ENCODE measurements at regions not wholly inside any gene's neighbourhood (a gene's known extent, or its start where the extent isn't known, plus 50 kb on each side); places are given as distances from the start of the nearest gene placed in this dataset.
"Not testable (repeated sequence)": the region's sequence is repeated elsewhere in the genome, so short reads cannot be mapped to it uniquely, and the experiment has no call there.

GRCh38 chr3:24687671-24688070 lies 193.0 kb upstream of the THRB start:
- DNase-seq (ENCODE audit: low read depth in 2 of 2): no peak

- no peak for DNase-seq (ENCODE audit: low read depth in 2 of 2)
Measured at GRCh38 chr3:24688446-24689148, 193.9 kb upstream of the THRB start.

GRCh38 chr3:24689353-24689752 lies 194.7 kb upstream of the THRB start:
- no peak for DNase-seq (ENCODE audit: low read depth in 2 of 2)

DNA sequence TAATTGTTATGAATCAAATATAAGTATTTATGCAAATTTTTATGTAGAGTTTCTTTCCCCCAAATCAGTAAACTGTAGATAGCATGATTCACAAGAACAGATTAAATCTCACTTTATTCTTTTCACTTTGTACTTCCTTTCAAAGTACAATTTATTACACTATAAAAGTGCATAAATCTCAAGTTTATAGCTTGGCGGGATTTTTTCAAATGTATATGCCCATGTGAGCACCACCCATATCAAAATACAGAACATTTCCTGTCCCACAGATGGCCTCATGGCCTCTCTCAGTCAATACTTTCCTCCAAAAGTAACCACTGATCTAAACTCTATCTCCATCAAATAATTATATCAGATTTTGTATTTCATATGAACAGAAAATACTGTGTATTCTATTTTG lies 196.1 kb upstream of the THRB start:
- DNase-seq (ENCODE audit: low read depth in 2 of 2): no peak

- DNase-seq (ENCODE audit: low read depth in 2 of 2): not testable (repeated sequence)
Measured at GRCh38 chr3:24699078-24699477, 204.4 kb upstream of the THRB start.

DNA sequence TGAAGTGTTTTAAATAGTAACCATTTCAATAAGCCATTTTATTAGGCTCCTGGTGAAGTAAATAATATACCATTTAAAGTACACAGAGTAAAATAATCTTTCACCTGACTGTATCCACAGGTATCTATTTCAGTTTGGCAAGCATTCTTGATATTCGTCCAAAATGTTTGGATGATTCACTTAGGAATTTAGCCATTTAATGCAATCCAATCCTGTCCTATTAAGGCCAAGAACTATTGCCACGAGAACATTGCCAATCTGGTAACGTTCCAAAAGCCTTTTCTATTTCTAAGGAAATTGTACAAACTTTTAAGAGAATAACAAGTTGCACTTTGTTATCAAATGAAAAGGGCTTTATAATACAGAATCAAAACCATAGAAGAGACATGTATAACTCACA lies 209.8 kb upstream of the THRB start:
- no peak for DNase-seq (ENCODE audit: low read depth in 2 of 2)

DNA sequence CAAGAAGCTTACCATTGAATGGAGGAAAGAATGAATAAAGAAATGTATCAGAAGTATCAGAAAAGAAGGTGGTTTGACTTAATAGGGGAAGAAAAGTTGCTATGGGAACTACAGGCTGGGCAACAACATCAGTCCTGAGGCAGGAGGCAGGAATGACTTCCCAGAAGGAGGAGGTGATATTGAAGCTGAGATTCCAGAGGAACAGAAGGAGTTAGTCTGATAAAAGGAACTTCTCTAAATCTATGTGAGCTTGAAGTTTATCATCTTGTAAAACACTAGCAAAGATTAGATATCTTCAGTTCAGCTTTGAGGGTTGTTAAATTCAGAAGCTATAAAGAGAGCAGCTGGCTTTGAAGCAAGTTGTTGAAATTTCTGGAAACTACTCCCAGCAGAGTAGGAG lies 213.3 kb upstream of the THRB start:
- no peak for DNase-seq (ENCODE audit: low read depth in 2 of 2)

DNA sequence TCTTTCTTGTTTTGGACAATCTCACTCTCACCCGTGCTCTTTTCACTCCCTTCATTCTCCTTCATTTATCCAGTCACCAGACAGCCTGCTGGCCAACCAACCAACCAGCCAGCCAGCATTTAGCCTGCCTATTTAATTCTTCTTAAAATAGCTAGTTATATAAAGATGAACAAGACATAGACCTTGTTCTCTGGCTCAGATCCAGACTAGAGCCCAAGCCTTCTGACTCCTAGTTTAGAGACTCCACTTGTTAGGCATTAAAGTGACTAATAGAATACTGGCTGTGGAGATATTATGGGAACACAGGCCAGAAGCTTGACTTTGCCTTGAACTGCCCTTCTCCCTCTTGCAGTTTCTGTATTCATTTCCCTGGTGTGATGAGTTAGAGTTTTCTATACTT lies 215.3 kb upstream of the THRB start:
- no peak for DNase-seq (ENCODE audit: low read depth in 2 of 2)

DNA sequence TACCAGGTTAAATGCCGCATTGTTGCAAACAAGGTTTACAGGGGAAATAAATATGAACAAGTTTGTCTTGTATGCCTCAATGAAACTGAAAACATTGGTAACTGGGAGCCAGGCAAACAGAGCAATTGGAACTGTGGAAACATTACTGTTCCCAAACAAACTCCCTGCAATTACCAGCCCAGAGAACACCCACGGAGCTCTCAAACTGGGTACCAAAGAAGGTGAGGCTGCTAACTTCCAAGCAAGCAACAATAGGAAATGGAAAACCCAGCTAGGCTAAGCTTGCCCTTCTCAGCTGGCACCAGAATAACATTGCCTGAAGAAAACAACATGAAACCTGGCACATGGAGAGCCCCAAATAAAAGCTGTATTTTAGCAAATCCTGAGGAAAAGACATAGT lies 218.9 kb upstream of the THRB start:
- no peak for DNase-seq (ENCODE audit: low read depth in 2 of 2)

DNA sequence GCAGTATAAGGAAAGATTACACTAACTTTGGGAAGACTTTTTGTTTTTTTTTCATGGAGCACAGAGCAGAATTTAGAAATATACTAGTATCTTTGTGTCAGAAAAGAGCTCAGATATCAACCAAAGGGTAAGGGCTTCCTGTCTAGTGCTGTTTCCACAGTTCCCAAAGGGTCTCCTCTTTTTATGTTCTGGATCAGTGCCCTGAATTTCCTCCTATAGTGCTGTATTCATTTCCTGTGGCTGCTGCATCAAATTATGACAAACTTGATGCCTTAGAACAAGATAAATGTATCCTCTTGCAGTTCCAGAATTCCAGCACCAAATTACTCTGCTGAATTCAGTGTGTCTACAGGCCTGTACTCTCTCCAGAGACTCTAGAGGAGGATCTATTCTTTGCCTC lies 219.8 kb upstream of the THRB start:
- no peak for DNase-seq (ENCODE audit: low read depth in 2 of 2)

GRCh38 chr3:24715171-24715792 lies 220.6 kb upstream of the THRB start:
- DNase-seq (ENCODE audit: low read depth in 2 of 2): no peak

DNA sequence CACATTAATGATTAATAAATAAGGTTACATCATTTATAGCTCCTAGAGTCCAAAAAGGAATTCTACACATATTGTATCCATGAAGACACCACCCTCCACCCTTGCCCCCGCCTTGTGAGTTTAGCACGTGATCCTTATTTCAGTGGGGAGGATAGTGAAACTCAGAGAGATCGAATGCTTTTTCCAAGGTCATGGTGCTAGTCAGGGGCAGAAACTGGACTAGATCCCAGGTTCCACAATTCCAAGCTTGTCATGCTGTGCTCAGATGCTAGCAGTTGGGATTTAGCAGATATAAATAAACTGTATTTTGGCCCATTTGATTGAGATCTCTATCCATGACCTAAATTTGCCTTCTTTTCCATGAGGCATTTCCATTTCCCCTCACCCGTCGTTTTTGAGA lies 227.4 kb upstream of the THRB start:
- no peak for DNase-seq (ENCODE audit: low read depth in 2 of 2)

DNA sequence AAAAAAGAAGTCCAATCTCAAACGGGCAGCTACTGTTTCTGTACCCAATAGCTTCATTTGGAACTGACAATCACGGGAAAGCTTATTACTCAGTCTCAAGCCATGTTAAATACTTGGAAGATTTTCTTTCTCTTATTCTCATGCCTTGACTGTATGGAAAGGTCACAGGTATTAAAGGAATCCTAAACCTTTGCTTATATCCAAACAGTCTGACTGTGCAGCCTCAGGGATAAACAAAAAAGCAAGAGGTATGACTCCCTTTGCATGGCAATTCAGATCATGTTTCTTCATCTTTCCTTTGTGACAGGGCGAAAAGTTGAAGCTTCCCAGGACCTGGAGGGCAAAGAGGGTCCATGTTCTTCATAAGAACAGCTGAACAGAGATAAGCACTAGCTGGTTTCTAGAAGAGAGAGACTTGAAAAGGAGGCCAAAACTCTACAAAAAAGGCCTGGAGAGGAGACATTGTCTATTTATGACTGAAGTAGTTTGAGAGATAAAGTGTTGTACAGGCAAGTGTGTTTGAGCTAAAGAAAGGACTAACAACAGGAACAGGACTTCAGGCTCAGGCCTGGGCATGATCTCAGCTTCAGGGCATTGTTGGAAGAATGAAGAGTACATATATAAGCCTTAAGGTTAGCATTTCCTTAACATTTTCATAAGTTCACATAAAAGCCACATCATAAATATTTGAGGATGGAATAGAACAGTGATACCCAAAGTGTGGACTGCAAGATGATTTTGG lies 231.0 kb upstream of the THRB start:
- DNase-seq (ENCODE audit: low read depth in 2 of 2): no peak

- DNase-seq (ENCODE audit: low read depth in 2 of 2): no peak
Measured at GRCh38 chr3:24726423-24726822, 231.8 kb upstream of the THRB start.

DNA sequence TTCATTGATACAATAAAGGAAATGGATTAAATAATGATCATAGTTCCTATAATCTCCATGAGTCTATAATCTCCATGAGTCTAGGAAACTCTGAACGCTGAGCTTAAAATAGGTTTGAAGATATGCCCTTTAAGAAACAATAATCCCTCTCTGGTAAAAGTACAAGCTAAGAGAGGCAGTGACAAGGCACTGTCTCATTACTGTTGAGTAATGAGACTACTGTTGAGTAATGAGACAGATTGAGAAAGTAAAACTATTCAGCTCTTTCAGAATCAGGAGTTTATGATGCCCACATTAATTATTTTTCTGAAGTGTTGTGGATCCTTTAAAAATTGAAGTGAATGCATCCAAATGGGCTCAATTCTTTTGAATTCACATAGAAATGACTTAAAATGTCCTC lies 235.5 kb upstream of the THRB start:
- no peak for DNase-seq (ENCODE audit: low read depth in 2 of 2)

- no peak for DNase-seq (ENCODE audit: low read depth in 2 of 2)
Measured at GRCh38 chr3:24734019-24734418, 239.4 kb upstream of the THRB start.

- no peak for DNase-seq (ENCODE audit: low read depth in 2 of 2)
Measured at GRCh38 chr3:24736701-24737100, 242.1 kb upstream of the THRB start.

- no peak for DNase-seq (ENCODE audit: low read depth in 2 of 2)
Measured at GRCh38 chr3:24740326-24740725, 245.7 kb upstream of the THRB start.

DNA sequence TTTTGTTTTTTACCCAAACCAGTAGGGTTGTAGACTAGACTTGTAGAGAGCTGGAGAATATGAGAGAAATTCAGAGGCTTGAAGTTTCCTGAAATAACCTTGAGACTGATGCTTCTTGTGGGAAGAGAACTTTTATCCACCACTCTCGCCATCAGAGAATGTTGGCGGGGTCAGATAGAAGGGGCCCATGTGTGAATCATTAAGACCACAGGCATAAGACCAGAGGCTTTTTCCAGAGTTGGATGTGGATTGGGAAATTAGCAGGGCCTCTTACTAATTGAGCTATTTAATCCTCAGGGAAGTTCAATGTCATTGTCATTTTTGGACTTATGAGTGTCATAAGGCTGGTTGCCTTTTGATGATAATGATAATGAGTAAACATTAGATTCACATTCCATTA lies 246.9 kb upstream of the THRB start:
- no peak for DNase-seq (ENCODE audit: low read depth in 2 of 2)

- no peak for DNase-seq (ENCODE audit: low read depth in 2 of 2)
Measured at GRCh38 chr3:24748520-24748919, 253.9 kb upstream of the THRB start.

DNA sequence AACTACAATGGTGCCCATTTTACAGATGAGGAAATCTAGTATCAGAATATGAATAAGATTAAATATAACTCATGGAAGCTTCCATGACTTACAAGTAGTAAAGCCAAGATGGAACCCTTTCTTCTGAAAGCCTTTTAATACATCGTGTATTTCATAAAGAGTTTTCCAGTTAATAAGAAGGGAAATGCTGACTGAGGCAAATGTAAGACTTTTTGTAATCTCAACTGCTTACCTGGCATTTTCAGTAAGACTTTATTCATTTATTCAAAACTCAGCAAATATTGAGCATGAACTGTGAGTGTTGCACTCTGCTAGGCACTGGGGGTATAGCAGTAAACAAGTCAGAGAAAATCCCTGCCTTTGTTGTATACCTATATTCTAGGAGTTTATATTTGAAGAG lies 256.4 kb upstream of the THRB start:
- DNase-seq (ENCODE audit: low read depth in 2 of 2): no peak

- DNase-seq (ENCODE audit: low read depth in 2 of 2): no peak
Measured at GRCh38 chr3:24756101-24756888, 261.6 kb upstream of the THRB start.

Data from fibroblast of skin of left quadriceps (primary cell).